NCI-H526 treated with DMSO at 0.1 percent for 48 hours (cell line): ENCODE measurements at regions not wholly inside any gene's neighbourhood (a gene's known extent, or its start where the extent isn't known, plus 50 kb on each side); places are given as distances from the start of the nearest gene placed in this dataset.
"Not testable (repeated sequence)": the region's sequence is repeated elsewhere in the genome, so short reads cannot be mapped to it uniquely, and the experiment has no call there.

Source experiments
- DNase-seq: peaks from one replicate; lab custom pipeline; 2025; lab: John Stamatoyannopoulos, UW

DNA sequence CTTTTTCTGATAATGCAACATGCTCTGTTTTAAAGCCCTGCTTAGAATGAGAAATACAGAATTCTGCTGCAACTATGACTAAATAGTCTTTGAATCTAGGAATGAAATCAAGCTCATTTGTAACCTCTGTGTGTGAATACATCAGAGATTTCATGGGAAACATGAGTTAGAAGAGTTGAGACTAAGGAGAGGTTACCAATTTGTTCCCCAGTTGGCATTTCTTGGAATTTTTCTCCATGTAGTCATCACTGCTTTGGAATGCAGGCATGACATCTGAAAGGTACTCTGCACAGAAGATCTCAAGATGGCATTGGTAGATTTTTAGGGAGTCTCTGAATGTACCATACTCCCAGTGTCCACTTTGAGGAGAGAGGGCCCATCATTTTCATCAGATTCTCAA lies 237.2 kb downstream of the TFAP2A start:
- DNase-seq, result no peak

DNA sequence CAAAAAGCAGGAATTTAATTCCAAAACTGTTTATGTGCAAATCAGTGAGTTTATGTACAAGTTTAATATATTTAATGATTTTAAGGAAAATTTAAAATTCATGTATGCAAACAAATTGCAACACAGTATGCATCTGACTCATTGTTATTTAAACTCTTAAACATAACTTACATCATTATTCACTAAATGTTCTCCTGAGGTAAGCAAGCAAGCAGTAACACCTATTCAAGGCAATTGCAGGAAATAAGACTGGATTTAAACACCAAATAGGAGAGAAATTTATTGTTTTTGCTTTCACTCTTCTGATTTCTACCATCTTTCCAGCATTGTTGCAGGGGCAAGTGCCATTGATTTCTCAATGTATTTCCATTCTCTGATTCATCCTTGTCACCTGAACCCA lies 239.5 kb downstream of the TFAP2A start:
- DNase-seq, result no peak

DNA sequence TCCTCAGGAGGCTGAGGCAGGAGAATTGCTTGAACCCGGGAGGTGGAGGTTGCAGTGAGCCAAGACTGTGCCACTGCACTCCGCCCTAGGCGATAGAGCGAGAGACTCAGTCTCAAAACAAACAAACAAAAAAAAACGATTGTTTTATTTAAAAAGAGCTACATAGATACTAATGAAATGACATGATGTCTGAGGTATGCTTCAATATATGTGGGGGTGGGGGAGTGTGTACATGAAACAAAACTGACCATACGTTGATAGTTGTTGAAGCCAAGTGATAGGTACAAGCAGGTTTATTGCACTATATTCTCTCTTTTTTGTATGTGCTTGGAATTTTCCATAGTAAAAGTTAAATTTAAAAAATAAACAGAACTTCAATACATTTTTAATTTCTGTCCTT lies 240.1 kb downstream of the TFAP2A start:
- DNase-seq, result no peak

DNA sequence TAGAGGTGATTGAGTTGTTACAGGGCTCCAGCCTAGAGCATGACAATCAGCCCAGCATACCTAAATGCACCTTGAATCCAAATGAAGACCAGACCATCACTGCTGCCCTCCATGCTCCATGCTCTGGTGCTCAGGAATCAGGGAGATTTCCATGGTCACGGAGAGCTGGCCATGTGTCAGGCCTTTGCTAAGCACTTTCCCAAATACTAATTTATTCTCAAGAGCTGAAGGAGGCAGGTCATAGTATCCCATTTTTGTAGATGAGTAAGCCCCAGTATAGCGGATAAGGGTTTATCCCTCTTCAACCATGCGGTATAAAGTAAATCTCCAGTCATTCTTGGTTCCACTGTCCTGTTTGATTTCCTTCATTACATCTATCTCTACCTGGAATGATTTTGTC lies 240.8 kb downstream of the TFAP2A start:
- DNase-seq, result no peak

DNA sequence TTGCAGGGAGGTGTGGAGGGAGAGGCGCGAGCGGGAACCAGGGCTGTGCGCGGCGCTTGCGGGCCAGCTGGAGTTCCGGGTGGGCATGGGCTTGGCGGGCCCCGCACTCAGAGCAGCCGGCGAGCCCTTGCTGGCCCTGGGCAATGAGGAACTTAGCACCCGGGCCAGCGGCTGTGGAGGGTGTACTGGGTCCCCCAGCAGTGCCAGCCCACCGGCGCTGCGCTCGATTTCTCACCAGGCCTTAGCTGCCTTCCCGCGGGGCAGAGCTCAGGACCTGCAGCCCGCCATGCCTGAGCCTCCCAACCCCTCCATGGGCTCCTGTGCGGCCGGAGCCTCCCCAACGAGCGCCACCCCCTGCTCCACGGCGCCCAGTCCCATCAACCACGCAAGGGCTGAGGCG lies 243.2 kb downstream of the TFAP2A start:
- not testable (repeated sequence) for DNase-seq

DNA sequence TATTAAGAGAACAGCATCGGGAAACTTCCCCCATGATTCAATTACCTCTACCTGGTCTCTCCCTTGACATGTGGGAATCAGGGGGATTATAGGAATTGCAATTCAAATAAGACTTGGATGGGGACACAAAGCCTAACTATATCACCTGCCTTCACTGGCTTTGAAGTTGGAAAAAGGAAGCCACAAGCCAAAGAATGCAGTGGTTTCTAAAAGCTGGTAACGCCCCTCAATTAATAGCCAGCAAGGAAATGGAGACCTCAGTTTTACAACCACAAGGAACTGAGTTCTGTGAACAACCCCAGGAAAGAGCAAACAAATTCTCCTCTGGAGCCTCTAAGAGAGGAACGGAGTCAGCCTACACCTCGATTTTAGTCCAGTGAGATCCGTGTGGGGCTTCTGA lies 244.1 kb downstream of the TFAP2A start:
- DNase-seq, result no peak

DNA sequence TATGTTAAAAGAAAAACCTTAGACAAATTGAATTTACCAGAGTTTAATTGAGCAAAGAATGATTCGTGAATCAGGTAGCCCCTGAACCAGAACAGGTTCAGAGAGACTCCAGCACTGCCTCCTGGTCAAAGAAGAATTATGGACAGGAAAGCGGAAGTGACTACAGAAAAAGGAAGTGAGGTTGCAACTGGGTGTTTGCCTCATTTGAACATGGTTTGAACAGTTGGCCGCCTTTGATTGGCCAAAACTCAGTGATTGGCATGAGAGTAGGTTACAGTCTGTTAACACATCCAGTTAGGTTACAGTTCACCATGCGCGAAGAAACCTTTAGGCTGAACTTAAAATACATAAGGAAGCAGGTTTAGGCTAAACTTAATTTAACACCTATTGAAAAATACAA lies 248.8 kb downstream of the TFAP2A start:
- no peak for DNase-seq

DNA sequence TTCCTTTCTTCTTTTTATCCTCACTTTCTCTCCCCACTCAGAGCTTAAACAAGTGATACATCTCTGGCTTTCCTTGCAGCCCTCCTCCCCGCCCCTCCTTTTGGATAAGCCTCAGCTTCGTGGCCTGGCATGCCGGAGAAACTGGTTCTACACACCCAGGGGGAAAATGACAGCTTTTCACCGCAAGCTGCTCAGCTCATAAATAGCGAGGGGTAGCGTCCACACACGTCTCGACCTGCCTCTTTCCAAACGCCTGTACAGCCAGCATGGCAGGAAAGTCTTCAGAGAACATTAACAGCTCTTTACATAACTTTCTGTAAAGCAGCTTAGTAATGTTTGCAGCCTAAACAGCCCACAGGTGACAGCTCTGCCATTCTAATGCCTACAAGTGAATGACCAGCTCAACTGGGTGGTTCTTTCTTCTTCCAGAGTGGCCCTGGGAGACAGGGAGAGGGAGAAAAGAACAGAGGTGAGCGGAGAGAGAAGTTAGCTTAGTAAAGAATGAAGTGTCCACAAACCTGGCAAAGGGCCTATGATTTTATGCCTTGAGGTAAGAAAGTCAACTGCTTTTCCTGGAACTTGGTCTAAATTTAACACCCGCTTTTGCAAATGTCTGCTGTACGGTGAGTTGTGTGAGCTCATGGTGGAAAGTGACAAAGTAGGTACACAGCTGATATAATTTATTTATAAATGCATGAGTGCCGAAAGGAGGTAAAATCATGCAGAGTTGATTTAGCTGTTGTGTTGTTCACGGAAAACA lies 251.5 kb downstream of the TFAP2A start:
- peak; percentile 79 for DNase-seq

DNA sequence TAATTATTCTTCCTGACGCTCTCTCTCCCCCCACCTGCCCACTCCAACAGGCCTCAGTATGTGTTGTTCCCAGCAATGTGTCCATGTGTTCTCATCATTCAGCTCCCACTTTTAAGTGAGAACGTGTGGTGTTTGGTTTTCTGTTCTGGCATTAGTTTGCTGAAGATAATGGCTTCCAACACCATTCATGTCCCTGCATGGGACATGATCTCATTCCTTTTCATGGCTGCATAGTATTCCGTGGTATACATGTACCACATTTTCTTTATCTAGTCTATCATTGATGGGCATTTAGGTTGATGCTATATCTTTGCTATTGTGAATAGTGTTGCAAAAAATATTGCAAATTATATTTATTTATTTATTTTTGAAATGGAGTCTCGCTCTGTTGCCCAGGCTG lies 258.0 kb downstream of the TFAP2A start:
- DNase-seq, result no peak

DNA sequence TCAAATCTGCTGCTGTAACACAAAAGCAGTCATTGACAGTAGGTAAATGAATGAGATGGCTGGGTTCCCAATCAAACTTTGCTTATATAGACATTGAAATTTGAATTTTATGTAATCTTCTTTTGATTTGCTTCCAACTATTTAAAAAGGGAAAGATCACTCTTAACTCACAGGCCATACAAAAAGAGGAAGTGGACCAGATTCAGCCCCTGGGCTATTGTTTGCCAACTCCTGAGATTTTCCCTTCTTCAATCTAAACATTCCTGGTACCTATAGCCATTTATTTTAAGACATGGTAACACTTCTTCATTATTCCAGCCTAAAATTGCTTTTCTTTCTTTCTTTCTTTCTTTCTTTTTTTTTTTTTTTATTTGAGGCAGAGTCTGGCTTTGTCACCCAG lies 260.6 kb downstream of the TFAP2A start:
- DNase-seq, result no peak

DNA sequence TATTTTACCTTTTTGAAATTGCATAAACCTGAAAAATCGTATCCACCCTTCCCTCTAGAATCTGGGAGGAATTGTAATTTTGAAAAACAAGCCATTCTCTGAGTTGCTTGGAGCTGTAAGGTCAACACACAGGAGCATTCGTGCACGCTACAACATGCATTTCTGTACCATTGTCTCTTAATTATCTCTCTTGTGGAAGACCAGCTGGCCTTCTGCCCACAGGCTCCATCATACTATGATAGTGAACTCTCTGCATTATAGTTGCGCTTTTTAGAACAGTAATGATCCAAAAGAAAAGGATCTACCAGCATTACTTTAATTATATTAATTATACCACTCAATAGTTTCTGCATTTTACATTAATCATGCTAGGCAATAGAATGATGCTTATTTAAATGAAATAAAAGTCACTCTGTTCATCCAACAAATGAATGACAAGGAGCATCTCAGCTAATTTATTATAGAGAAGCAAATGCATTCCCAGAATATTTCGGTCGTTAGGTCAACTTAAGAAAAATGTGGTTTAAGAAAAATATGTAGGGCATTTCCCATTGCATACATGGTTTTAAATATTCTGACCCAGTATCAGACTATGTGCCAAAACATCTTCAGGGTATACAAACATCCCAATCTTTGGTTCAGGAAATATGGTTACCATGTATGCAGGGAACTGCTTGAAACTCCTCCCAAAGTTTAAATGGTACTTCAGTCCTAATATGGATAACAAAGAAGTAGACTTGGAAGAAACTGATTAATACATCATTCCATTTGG lies 263.5 kb downstream of the TFAP2A start:
- no peak for DNase-seq

DNA sequence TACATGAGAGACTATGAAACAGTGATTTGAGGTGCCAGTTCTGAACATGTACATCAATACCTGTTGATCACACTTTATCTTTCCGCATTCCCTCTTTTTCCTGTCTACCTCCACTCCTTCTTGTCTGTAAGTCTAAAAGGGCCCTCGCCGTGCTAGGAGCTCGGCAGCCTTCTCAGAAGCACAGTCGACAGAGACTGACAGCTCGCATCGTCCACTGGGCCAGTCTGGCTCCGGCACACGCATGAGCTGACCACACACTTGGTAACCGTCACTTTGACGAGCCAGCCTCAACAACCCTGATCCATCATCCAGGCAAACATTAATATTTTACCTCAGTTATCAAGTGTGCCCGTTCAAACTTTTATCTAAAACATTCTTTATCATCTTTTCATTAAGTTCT lies 265.3 kb downstream of the TFAP2A start:
- no peak for DNase-seq

DNA sequence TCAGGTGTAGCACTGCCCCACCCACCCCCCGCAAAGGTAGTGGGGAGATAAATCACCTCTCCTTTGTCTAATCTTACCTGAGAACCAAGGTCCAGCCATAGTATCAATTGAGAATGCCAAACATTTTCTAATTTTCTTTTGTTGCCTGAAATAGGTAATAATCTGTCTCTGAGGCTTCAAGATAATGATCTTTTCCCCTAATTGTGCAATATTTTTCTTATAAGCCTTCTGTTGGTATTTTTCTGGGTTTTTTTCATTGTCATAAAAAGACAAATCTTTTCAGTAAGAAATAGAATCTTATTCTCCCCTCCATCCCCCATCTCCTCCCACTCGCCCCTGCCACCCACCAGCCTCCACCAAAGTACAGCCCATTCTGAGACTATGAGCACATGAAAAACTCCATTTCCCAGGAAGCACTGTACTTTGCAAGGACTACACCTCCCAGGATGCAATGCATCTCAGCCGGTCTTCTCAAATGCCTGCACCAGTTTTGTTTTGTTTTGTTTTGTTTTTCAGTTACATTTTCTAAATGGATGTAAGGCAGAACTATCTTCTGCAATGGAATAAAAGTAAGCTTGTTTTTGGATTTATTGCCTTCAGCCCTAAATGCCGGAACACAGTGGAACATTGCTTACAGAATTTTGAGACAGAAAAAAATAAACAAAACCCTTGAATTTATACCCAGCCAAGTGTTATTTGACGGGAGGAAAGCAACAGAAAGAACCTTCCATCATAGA lies 268.0 kb downstream of the TFAP2A start:
- DNase-seq, result no peak

DNA sequence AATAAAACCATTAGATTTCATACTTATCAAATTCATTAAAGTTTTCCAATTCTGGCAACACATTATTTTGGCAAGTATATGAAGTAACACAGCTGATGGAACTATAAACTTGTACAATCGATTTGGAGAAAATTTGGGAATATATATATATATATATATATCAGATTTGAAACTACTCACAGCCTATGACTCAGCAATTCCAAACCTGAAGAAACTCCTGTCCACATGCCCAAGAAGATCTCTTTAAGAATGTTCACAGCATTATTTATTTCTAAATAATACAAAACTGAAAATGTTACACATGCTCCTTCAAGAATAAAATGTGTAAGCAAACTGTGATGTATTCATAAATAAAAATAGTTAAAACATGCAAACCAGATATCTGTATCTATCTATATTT lies 270.1 kb downstream of the TFAP2A start:
- DNase-seq, result no peak

DNA sequence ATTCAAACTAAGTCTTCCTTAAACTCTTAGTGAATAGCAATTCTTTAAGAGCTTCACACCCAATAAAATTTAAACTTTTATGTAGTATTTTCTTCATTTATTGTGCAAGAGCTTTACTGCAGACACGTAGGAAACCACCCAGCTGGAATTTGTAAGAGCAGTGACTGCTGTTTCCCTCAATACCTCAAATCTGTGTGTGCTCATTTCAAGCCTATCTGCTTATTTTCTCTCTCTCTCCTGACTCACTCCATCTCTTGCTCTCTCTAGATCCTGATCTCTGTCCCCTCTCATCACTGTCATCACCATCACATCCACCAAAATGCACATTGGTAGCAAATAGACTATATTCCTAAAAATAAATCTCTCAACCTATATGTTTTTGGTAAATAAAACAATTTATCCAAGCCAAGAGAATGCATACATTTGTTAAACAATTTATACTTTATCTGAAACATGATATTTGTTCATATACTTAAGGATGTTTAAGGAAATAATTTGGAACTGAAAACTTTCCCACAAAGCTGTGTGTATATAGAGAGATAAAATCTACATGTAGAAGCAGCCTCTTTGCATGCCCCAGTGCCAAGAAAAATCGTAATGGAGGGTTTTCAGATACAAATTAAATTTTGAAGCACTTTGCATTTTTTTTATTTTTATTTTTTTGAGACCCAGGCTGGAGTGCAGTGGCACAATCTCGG lies 273.0 kb downstream of the TFAP2A start:
- DNase-seq, result no peak

DNA sequence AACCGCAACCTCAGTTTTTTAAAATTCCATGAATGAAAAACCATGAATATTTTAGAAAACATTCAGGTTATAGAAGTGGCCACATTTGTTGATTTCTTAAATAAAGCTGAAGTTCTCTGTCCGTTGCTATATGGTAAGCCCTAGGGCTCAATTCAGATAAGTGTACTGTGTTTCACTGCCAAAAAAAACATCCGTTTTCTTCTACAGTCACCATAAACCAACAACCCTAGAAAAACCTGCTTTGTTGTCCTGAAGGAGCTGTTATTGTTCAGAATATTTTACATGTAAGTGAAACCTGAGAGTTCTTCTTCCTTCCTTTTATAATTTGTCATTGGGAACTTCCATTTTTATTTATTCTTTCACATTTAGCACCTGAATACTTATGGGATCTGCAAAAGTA lies 274.1 kb downstream of the TFAP2A start:
- no peak for DNase-seq

DNA sequence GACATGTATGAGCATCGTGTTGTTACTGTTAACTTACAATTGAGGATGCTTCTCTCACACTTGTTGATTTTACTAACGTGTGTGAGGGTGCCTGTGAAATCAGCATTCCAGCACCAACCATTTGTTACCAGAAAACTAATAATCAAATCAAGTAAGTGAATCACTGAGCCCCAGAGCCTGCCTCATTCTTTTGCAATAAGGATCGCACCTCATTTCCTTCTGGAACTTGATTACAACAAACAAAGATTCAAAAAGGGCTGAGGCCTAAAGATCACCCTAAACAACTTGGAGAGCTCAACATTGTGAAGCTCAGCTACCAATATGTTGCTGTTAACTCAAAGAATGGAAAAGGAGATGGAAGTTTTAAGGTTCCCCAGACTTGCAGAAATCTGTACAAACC lies 274.7 kb downstream of the TFAP2A start:
- no peak for DNase-seq

DNA sequence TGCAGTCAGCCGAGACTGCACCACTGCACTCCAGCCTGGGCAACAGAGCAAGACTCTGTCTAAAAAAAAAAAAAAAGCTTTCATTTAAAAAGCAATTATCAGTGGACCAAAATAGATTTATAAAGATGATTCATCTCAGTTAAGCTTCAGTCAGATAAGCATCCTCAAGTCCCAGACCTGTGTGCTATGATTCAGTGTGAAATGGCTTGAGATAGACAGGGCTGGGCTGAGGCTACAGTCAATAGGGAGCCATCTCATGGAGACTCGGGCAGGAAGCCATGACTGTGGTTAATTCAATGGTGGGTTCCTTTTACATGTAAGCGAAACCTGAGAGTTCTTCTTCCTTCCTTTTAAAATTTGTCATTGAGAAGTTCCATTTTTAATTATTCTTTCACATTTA lies 276.0 kb downstream of the TFAP2A start:
- DNase-seq, result no peak

DNA sequence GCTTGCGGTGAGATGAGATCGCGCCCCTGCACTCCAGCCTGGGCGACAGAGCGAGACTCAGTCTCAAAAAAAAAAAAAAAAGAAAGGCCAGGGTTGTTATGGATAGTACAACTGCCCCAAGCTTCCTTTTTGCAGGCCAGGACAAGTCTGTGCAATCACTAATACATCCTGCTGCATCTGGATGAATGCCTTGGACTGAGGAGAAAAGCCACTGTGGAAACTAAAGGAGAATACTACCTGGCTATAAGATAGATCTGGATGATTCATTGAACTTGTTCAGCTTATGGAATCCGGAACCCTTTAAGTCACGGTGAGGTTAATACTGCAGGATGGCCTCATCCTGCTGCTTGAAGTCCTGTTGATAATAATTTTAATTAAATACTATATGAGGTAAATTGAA lies 278.2 kb downstream of the TFAP2A start:
- DNase-seq, result no peak

DNA sequence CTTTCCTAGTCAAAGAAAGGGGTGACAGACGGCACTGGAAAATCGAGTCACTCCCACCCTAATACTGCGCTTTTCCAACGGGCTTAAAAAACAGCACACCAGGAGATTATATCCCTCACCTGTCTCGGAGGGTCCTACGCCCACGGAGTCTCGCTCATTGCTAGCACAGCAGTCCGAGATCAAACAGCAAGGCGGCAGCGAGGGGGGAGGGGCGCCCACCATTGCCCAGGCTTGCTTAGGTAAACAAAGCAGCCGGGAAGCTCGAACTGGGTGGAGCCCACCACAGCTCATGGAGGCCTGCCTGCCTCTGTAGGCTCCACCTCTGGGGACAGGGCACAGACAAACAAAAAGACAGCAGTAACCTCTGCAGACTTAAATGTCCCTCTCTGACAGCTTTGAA lies 280.7 kb downstream of the TFAP2A start:
- not testable (repeated sequence) for DNase-seq

DNA sequence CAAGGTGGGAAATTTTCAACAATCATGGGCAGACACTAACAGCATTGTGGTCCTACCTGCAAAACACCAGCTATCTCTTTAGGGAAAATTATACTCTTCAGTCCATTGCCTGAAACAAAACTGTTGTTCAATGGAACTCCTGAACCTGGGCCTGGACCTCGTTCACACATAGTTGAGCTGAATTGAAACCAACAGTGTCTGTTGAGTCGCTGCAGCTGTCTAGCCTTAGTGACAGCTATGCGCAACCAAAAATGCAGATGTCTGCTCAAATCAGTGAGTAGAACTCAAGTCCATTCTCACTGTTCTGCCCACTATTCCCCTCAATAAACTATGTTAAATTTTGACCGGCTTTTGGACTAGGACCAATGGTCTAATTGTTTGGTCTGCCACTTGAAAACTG lies 286.2 kb downstream of the TFAP2A start:
- DNase-seq, result no peak

DNA sequence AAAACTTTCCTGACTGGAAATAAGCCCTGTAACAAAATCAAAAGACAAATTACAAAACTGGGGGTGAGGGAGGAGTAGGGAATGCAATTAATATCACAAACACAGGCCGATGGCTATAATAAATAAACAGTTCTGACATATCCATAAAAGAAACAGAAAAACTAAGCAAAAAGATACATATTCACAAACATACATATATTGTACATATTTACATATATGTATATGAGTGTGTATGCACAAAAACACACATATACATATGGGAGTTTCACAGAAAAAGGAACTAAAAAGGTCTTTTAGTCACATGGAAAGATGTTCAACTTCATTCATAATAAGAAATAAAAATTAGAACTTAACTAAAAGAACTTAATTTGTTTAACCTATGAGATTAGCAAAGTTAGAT lies 292.7 kb downstream of the TFAP2A start:
- DNase-seq, result no peak
